Activated CD8-positive, alpha-beta memory T cell treated with anti-CD3 and anti-CD28 coated beads, Interleukin-2, amount 10 ng/mL, durations not matched to agents 7 days and 5 days (primary cell): ENCODE measurements at regions not wholly inside any gene's neighbourhood (a gene's known extent, or its start where the extent isn't known, plus 50 kb on each side); places are given as distances from the start of the nearest gene placed in this dataset.
"Not testable (repeated sequence)": the region's sequence is repeated elsewhere in the genome, so short reads cannot be mapped to it uniquely, and the experiment has no call there.

Experiments used
- ATAC-seq: fragments of 150-1000 bp; cut with Tn5 transposase; one replicate; pipeline ENCODE4 v1.10.0; 2021; ENCODE audit warnings: moderate library complexity
- CTCF ChIA-PET: fragments of 350-600 bp; sonication (Branson Sonifier 250); formaldehyde crosslinking; loops from one replicate; lab custom pipeline; 2021; ENCODE audit warnings: antibody characterized with exemption; lab: Charles Lee
- DNase-seq: peaks from one replicate; pipeline ENCODE4 v3.0.0-alpha.2; 2020
- H3K27ac Mint-ChIP-seq: one replicate; pipeline ENCODE4 v1.8.0; 2021; ENCODE audit warnings: mild to moderate bottlenecking, mixed read lengths
- H3K27me3 Mint-ChIP-seq: one replicate; pipeline ENCODE4 v1.8.0; 2021; ENCODE audit warnings: mixed read lengths
- H3K36me3 Mint-ChIP-seq: one replicate; pipeline ENCODE4 v1.8.0; 2021; ENCODE audit warnings: mild to moderate bottlenecking, mixed read lengths
- H3K4me1 Mint-ChIP-seq: one replicate; pipeline ENCODE4 v1.8.0; 2021; ENCODE audit warnings: mixed read lengths
- H3K4me3 Mint-ChIP-seq: one replicate; pipeline ENCODE4 v1.8.0; 2021; ENCODE audit warnings: mild to moderate bottlenecking, moderate library complexity, mixed read lengths
- H3K9me3 Mint-ChIP-seq: one replicate; pipeline ENCODE4 v1.8.0; 2022; ENCODE audit warnings: low read depth, mixed read lengths

GRCh38 chr9:22997923-22998322 lies 551.3 kb downstream of the DMRTA1 start:
- Mint-ChIP-seq H3K36me3 (no peaks in the 10 kb centered on the region), H3K27me3 (no peaks in the 10 kb centered on the region), H3K9me3 (peaks cover 14% of the 10 kb centered on the region), H3K4me1 (no peaks in the 10 kb centered on the region), H3K4me3 (no peak overlapping the region), H3K27ac (no peak overlapping the region)
- ATAC-seq (no peak), DNase-seq (no peak)
- CTCF ChIA-PET, result no interaction called here

- H3K27me3 Mint-ChIP-seq, result no peaks in the 10 kb centered on the region
- CTCF ChIA-PET, result no interaction called here
Measured at GRCh38 chr9:23005156-23005555, 558.5 kb downstream of the DMRTA1 start.

GRCh38 chr9:23006127-23006526 lies 559.5 kb downstream of the DMRTA1 start:
- no peak overlapping the region for H3K27ac Mint-ChIP-seq
- no peaks in the 10 kb centered on the region for H3K27me3 Mint-ChIP-seq
- ATAC-seq (no peak), DNase-seq (no peak)
- no peaks in the 10 kb centered on the region for H3K36me3 Mint-ChIP-seq
- H3K4me3 Mint-ChIP-seq, result no peak overlapping the region
- H3K4me1 Mint-ChIP-seq, result no peaks in the 10 kb centered on the region
- CTCF ChIA-PET, result no interaction called here
- H3K9me3 Mint-ChIP-seq, result no peaks in the 10 kb centered on the region

More at GRCh38 chr9:23005156-23005555, 558.5 kb downstream of the DMRTA1 start:
- DNase-seq (no peak), ATAC-seq (no peak)
- no peak overlapping the region for H3K27ac Mint-ChIP-seq
- H3K4me3 Mint-ChIP-seq, result no peak overlapping the region
- H3K36me3 Mint-ChIP-seq, result no peaks in the 10 kb centered on the region
- no peaks in the 10 kb centered on the region for H3K4me1 Mint-ChIP-seq
- H3K9me3 Mint-ChIP-seq, result peaks cover 2% of the 10 kb centered on the region

GRCh38 chr9:23011669-23012068 lies 565.0 kb downstream of the DMRTA1 start:
- H3K27ac Mint-ChIP-seq, result no peak overlapping the region
- H3K4me3 Mint-ChIP-seq, result no peak overlapping the region
- DNase-seq, result no peak
- no peaks in the 10 kb centered on the region for H3K4me1 Mint-ChIP-seq
- H3K27me3 Mint-ChIP-seq, result no peaks in the 10 kb centered on the region
- H3K9me3 Mint-ChIP-seq, result no peaks in the 10 kb centered on the region
- CTCF ChIA-PET, result no interaction called here
- ATAC-seq, result no peak
- no peaks in the 10 kb centered on the region for H3K36me3 Mint-ChIP-seq

GRCh38 chr9:23015557-23015956 lies 568.9 kb downstream of the DMRTA1 start:
- ATAC-seq (no peak), DNase-seq (no peak)
- H3K9me3 Mint-ChIP-seq, result peaks cover 2% of the 10 kb centered on the region
- no peaks in the 10 kb centered on the region for H3K36me3 Mint-ChIP-seq
- no peak overlapping the region for H3K27ac Mint-ChIP-seq
- CTCF ChIA-PET, result no interaction called here
- H3K4me3 Mint-ChIP-seq, result no peak overlapping the region
- H3K27me3 Mint-ChIP-seq, result no peaks in the 10 kb centered on the region
- no peaks in the 10 kb centered on the region for H3K4me1 Mint-ChIP-seq

GRCh38 chr9:23036416-23036815 lies 589.8 kb downstream of the DMRTA1 start:
- Mint-ChIP-seq H3K9me3 (peaks cover 5% of the 10 kb centered on the region), H3K4me3 (no peak overlapping the region), H3K27me3 (no peaks in the 10 kb centered on the region), H3K4me1 (no peaks in the 10 kb centered on the region), H3K27ac (no peak overlapping the region), H3K36me3 (no peaks in the 10 kb centered on the region)
- ATAC-seq (no peak), DNase-seq (no peak)
- CTCF ChIA-PET, result no interaction called here

- no peaks in the 10 kb centered on the region for H3K4me1 Mint-ChIP-seq
- H3K27me3 Mint-ChIP-seq, result no peaks in the 10 kb centered on the region
- no peak for DNase-seq
- CTCF ChIA-PET, result no interaction called here
- H3K9me3 Mint-ChIP-seq, result peaks cover 7% of the 10 kb centered on the region
- ATAC-seq, result no peak
- no peak overlapping the region for H3K27ac Mint-ChIP-seq
- no peaks in the 10 kb centered on the region for H3K36me3 Mint-ChIP-seq
- no peak overlapping the region for H3K4me3 Mint-ChIP-seq
Measured at GRCh38 chr9:23039402-23039801, 592.8 kb downstream of the DMRTA1 start.

- CTCF ChIA-PET, result no interaction called here
- ATAC-seq (no peak), DNase-seq (no peak)
- H3K27me3 Mint-ChIP-seq, result no peaks in the 10 kb centered on the region
- H3K9me3 Mint-ChIP-seq, result peaks cover 10% of the 10 kb centered on the region
- no peaks in the 10 kb centered on the region for H3K4me1 Mint-ChIP-seq
- no peak overlapping the region for H3K4me3 Mint-ChIP-seq
- no peak overlapping the region for H3K27ac Mint-ChIP-seq
- no peaks in the 10 kb centered on the region for H3K36me3 Mint-ChIP-seq
Measured at GRCh38 chr9:23041466-23041865, 594.8 kb downstream of the DMRTA1 start.

GRCh38 chr9:23044549-23044948 lies 597.9 kb downstream of the DMRTA1 start:
- Mint-ChIP-seq H3K4me1 (no peaks in the 10 kb centered on the region), H3K36me3 (no peaks in the 10 kb centered on the region), H3K27me3 (no peaks in the 10 kb centered on the region), H3K4me3 (no peak overlapping the region), H3K9me3 (peaks cover 14% of the 10 kb centered on the region), H3K27ac (no peak overlapping the region)
- ATAC-seq (no peak), DNase-seq (no peak)
- CTCF ChIA-PET, result no interaction called here

GRCh38 chr9:23046026-23046425 lies 599.4 kb downstream of the DMRTA1 start:
- H3K27me3 Mint-ChIP-seq, H3K4me1 Mint-ChIP-seq, H3K4me3 Mint-ChIP-seq, ATAC-seq, H3K27ac Mint-ChIP-seq, H3K36me3 Mint-ChIP-seq, DNase-seq, CTCF ChIA-PET: not testable (repeated sequence)
- peaks cover 14% of the 10 kb centered on the region for H3K9me3 Mint-ChIP-seq

- peaks cover 6% of the 10 kb centered on the region for H3K9me3 Mint-ChIP-seq
- CTCF ChIA-PET, result no interaction called here
- H3K4me1 Mint-ChIP-seq, result no peaks in the 10 kb centered on the region
- no peak overlapping the region for H3K4me3 Mint-ChIP-seq
- DNase-seq (no peak), ATAC-seq (no peak)
- H3K27ac Mint-ChIP-seq, result no peak overlapping the region
- no peaks in the 10 kb centered on the region for H3K36me3 Mint-ChIP-seq
- no peaks in the 10 kb centered on the region for H3K27me3 Mint-ChIP-seq
Measured at GRCh38 chr9:23050548-23050947, 603.9 kb downstream of the DMRTA1 start.

GRCh38 chr9:23073136-23073535 lies 626.5 kb downstream of the DMRTA1 start:
- H3K4me3 Mint-ChIP-seq, result no peak overlapping the region

GRCh38 chr9:23079798-23080197 lies 633.2 kb downstream of the DMRTA1 start:
- no peak overlapping the region for H3K4me3 Mint-ChIP-seq
- no peaks in the 10 kb centered on the region for H3K4me1 Mint-ChIP-seq
- CTCF ChIA-PET, result no interaction called here
- DNase-seq (no peak), ATAC-seq (no peak)
- H3K27ac Mint-ChIP-seq, result no peak overlapping the region
- no peaks in the 10 kb centered on the region for H3K27me3 Mint-ChIP-seq
- peaks cover 13% of the 10 kb centered on the region for H3K9me3 Mint-ChIP-seq
- H3K36me3 Mint-ChIP-seq, result no peaks in the 10 kb centered on the region

More at GRCh38 chr9:23073136-23073535, 626.5 kb downstream of the DMRTA1 start:
- Mint-ChIP-seq H3K36me3 (no peaks in the 10 kb centered on the region), H3K9me3 (no peaks in the 10 kb centered on the region), H3K4me1 (no peaks in the 10 kb centered on the region), H3K27me3 (no peaks in the 10 kb centered on the region), H3K27ac (no peak overlapping the region)
- DNase-seq (no peak), ATAC-seq (no peak)
- CTCF ChIA-PET, result no interaction called here

GRCh38 chr9:23081377-23081776 lies 634.8 kb downstream of the DMRTA1 start:
- no peaks in the 10 kb centered on the region for H3K27me3 Mint-ChIP-seq
- CTCF ChIA-PET, result no interaction called here

GRCh38 chr9:23088932-23089364 lies 642.3 kb downstream of the DMRTA1 start:
- H3K4me3 Mint-ChIP-seq, result no peak overlapping the region
- no peaks in the 10 kb centered on the region for H3K27me3 Mint-ChIP-seq
- H3K27ac Mint-ChIP-seq, result no peak overlapping the region
- peaks cover 3% of the 10 kb centered on the region for H3K9me3 Mint-ChIP-seq
- H3K36me3 Mint-ChIP-seq, result no peaks in the 10 kb centered on the region
- ATAC-seq, result no peak
- DNase-seq, result no peak
- CTCF ChIA-PET, result no interaction called here
- no peaks in the 10 kb centered on the region for H3K4me1 Mint-ChIP-seq

More at GRCh38 chr9:23081377-23081776, 634.8 kb downstream of the DMRTA1 start:
- Mint-ChIP-seq H3K9me3 (peaks cover 13% of the 10 kb centered on the region), H3K4me1 (no peaks in the 10 kb centered on the region), H3K27ac (no peak overlapping the region), H3K4me3 (no peak overlapping the region), H3K36me3 (no peaks in the 10 kb centered on the region)
- no peak for DNase-seq
- no peak for ATAC-seq
